H1 (cell line): ENCODE measurements at regions not wholly inside any gene's neighbourhood (a gene's known extent, or its start where the extent isn't known, plus 50 kb on each side); places are given as distances from the start of the nearest gene placed in this dataset.

Experiments
- CTCF ChIA-PET: fragments of 300-600 bp; sonication (Branson Sonifier 250); formaldehyde crosslinking; loops from one replicate; lab custom pipeline; 2021; ENCODE audit not compliant: partially characterized antibody; lab: Charles Lee
- POLR2A ChIA-PET: fragments of 300-600 bp; sonication (Branson Sonifier 250); formaldehyde crosslinking; loops from one replicate; lab custom pipeline; 2021; ENCODE audit warnings: inconsistent platforms; ENCODE audit not compliant: partially characterized antibody; lab: Charles Lee
- DNase-seq, 2 experiments: peaks; one replicate each; pipeline versions ENCODE4 v3.0.0 to v3.0.0-alpha.2; 2010 to 2022; ENCODE audit warnings: low spot score in 2 of 2, low read depth in 1 of 2, mixed read lengths in 1 of 2
- FAIRE-seq: peaks from 2 replicates; lab custom pipeline; 2011; peaks lifted over from hg19 to GRCh38; lab: Jason Lieb, UNC
- H2AFZ ChIP-seq: 2 replicates; pipeline ENCODE4 v1.8.1; 2012; ENCODE audit warnings: low read length, inconsistent platforms
- H2AK5ac ChIP-seq: 2 replicates; pipeline ENCODE4 v1.6.1; 2013; ENCODE audit warnings: low read depth, low read length
- H2BK120ac ChIP-seq: replicated peaks from 2 replicates; pipeline ENCODE3; 2013; ENCODE audit warnings: low read depth, low read length, inconsistent platforms
- H2BK12ac ChIP-seq: 2 replicates; pipeline ENCODE4 v1.6.1; 2013; ENCODE audit warnings: low read depth, low read length
- H2BK15ac ChIP-seq: 2 replicates; pipeline ENCODE4 v1.6.1; 2013; ENCODE audit warnings: low read length
- H2BK20ac ChIP-seq: 2 replicates; pipeline ENCODE4 v1.6.1; 2013; ENCODE audit warnings: low read length
- H2BK5ac ChIP-seq: 2 replicates; pipeline ENCODE4 v1.6.1; 2013; ENCODE audit warnings: low read depth, low read length
- H3K14ac ChIP-seq: 2 replicates; pipeline ENCODE4 v1.6.1; 2013; ENCODE audit warnings: inconsistent platforms; ENCODE audit not compliant: insufficient read length
- H3K18ac ChIP-seq: 2 replicates; pipeline ENCODE4 v1.6.1; 2013; ENCODE audit warnings: low read length; ENCODE audit errors: extremely low read depth
- H3K23ac ChIP-seq: 2 replicates; pipeline ENCODE4 v1.6.1; 2013; ENCODE audit warnings: inconsistent platforms; ENCODE audit not compliant: insufficient read length
- H3K23me2 ChIP-seq: 2 replicates; pipeline ENCODE4 v1.6.1; 2013; ENCODE audit warnings: low read depth, low read length
- H3K27ac ChIP-seq: 2 replicates; pipeline ENCODE4 v1.6.1; 2011; ENCODE audit warnings: low read depth, low read length, inconsistent platforms
- H3K27me3 ChIP-seq, 4 experiments: replicated peaks in 1 of 4; 1 replicate in 1 of 4; 2 replicates in 3 of 4; pipeline versions ENCODE4 v1.6.1 to v1.8.1; 2011 to 2013; ENCODE audit warnings: low read length in 3 of 4, mild to moderate bottlenecking in 3 of 4, inconsistent platforms in 2 of 4, mixed read lengths in 2 of 4, moderate library complexity in 1 of 4; ENCODE audit not compliant: control insufficient read depth in 3 of 4, insufficient read depth in 3 of 4; ENCODE audit errors: extremely low read depth in 1 of 4
- H3K36me3 ChIP-seq, 4 experiments: 2 replicates each; pipeline versions ENCODE4 v1.6.1 to v1.8.1; 2011 to 2013; ENCODE audit warnings: mild to moderate bottlenecking in 4 of 4, low read length in 3 of 4, moderate library complexity in 2 of 4, control low read depth in 1 of 4, inconsistent platforms in 1 of 4; ENCODE audit not compliant: insufficient read depth in 4 of 4, control insufficient read depth in 2 of 4
- H3K4ac ChIP-seq: replicated peaks from 2 replicates; pipeline ENCODE3; 2013; ENCODE audit warnings: low read length, low read depth, mixed read lengths, inconsistent platforms; ENCODE audit not compliant: insufficient read length
- H3K4me1 ChIP-seq, 4 experiments: replicated peaks in 1 of 4; 1 replicate in 1 of 4; 2 replicates in 3 of 4; pipeline versions ENCODE4 v1.6.1 to v1.8.1; 2011 to 2013; ENCODE audit warnings: low read length in 3 of 4, inconsistent platforms in 2 of 4, mixed read lengths in 1 of 4; ENCODE audit not compliant: insufficient read depth in 4 of 4, control insufficient read depth in 3 of 4
- H3K4me2 ChIP-seq, 2 experiments: 2 replicates each; pipeline versions ENCODE4 v1.6.1 to v1.8.1; 2011 to 2013; ENCODE audit warnings: low read depth in 2 of 2, low read length in 2 of 2, control low read depth in 1 of 2, inconsistent platforms in 1 of 2, mild to moderate bottlenecking in 1 of 2; ENCODE audit not compliant: insufficient read depth in 1 of 2
- H3K4me3 ChIP-seq, 4 experiments: fragments of 200-600, 300-600 bp in 1 of 4; sonication (generic), shearing (Covaris generic), sonication (Bioruptor Twin) in 1 of 4; 2 replicates each; pipeline versions ENCODE4 v1.5.1 to v1.8.1; 2011 to 2016; ENCODE audit warnings: low read length in 4 of 4, low read depth in 3 of 4, control low read depth in 2 of 4, inconsistent platforms in 2 of 4, mild to moderate bottlenecking in 2 of 4, mixed read lengths in 1 of 4, moderate library complexity in 1 of 4; ENCODE audit not compliant: insufficient read depth in 2 of 4; ENCODE audit errors: extremely low read depth in 1 of 4
- H3K56ac ChIP-seq: replicated peaks from 2 replicates; pipeline ENCODE3; 2013; ENCODE audit warnings: low read depth, mild to moderate bottlenecking, mixed read lengths, low read length, inconsistent platforms; ENCODE audit not compliant: insufficient read length
- H3K79me1 ChIP-seq: 2 replicates; pipeline ENCODE4 v1.6.1; 2013; ENCODE audit warnings: low read depth, low read length, control low read depth
- H3K79me2 ChIP-seq, 2 experiments: 2 replicates each; pipeline versions ENCODE4 v1.6.1 to v1.8.1; 2012 to 2013; ENCODE audit warnings: low read length in 2 of 2, mild to moderate bottlenecking in 2 of 2, inconsistent platforms in 1 of 2; ENCODE audit not compliant: insufficient read depth in 2 of 2, control insufficient read depth in 1 of 2
- H3K9ac ChIP-seq, 4 experiments: replicated peaks in 1 of 4; 1 replicate in 1 of 4; 2 replicates in 3 of 4; pipeline versions ENCODE4 v1.6.1 to v1.8.1; 2011 to 2013; ENCODE audit warnings: low read depth in 3 of 4, low read length in 3 of 4, control low read depth in 2 of 4, mild to moderate bottlenecking in 2 of 4, moderate library complexity in 2 of 4, inconsistent platforms in 1 of 4; ENCODE audit errors: extremely low read depth in 1 of 4
- H3K9me3 ChIP-seq, 2 experiments: 2 replicates each; pipeline versions ENCODE4 v1.6.1 to v1.8.1; 2012 to 2013; ENCODE audit warnings: mild to moderate bottlenecking in 2 of 2, moderate library complexity in 2 of 2, control low read depth in 1 of 2, inconsistent platforms in 1 of 2, low read depth in 1 of 2, low read length in 1 of 2, mixed read lengths in 1 of 2; ENCODE audit not compliant: insufficient read depth in 2 of 2
- H4K20me1 ChIP-seq, 2 experiments: replicated peaks in 1 of 2; 2 replicates each; pipeline versions ENCODE3 to v1.8.1; 2011 to 2013; ENCODE audit warnings: inconsistent platforms in 2 of 2, low read length in 2 of 2, mild to moderate bottlenecking in 1 of 2; ENCODE audit not compliant: insufficient read depth in 2 of 2, control insufficient read depth in 1 of 2
- H4K5ac ChIP-seq: 2 replicates; pipeline ENCODE4 v1.6.1; 2013; ENCODE audit warnings: low read length, low read depth, mixed read lengths, inconsistent platforms; ENCODE audit not compliant: insufficient read length
- H4K8ac ChIP-seq: 2 replicates; pipeline ENCODE4 v1.8.0; 2013; ENCODE audit warnings: mild to moderate bottlenecking, moderate library complexity, low read length, inconsistent platforms; ENCODE audit not compliant: insufficient read depth; ENCODE audit errors: extremely low read depth
- H4K91ac ChIP-seq: replicated peaks from 2 replicates; pipeline ENCODE3; 2013; ENCODE audit warnings: low read length, mixed read lengths, inconsistent platforms; ENCODE audit not compliant: insufficient read length
- BACH1 ChIP-seq: IDR thresholded peaks from 2 replicates; pipeline ENCODE4 v1.6.1; 2012; ENCODE audit warnings: low read length, improper control_type of control experiment
- CHD1 ChIP-seq: IDR thresholded peaks from 2 replicates; pipeline ENCODE4 v1.6.1; 2012; ENCODE audit warnings: low read depth, low read length, improper control_type of control experiment
- CTBP2 ChIP-seq: IDR thresholded peaks from 2 replicates; pipeline ENCODE4 v1.7.0; 2011; ENCODE audit warnings: borderline replicate concordance, mild to moderate bottlenecking, moderate library complexity, mixed read lengths, low read length; ENCODE audit not compliant: insufficient read depth, insufficient read length
- EGR1 ChIP-seq: IDR thresholded peaks from 2 replicates; pipeline ENCODE4 v1.6.1; 2011; ENCODE audit warnings: low read depth, low read length, borderline replicate concordance
- MAFK ChIP-seq: IDR thresholded peaks from 2 replicates; pipeline ENCODE4 v1.6.1; 2012; ENCODE audit warnings: low read depth, mild to moderate bottlenecking, improper control_type of control experiment, low read length
- POLR2AphosphoS5 ChIP-seq: IDR thresholded peaks from 2 replicates; pipeline ENCODE4 v1.6.1; 2011; ENCODE audit warnings: low read depth, low read length
- RAD21 ChIP-seq, 2 experiments: IDR thresholded peaks in 1 of 2; conservative IDR thresholded peaks in 1 of 2; 2 replicates each; pipeline ENCODE4 v1.6.1; 2011; ENCODE audit warnings: low read depth in 2 of 2, low read length in 2 of 2, improper control_type of control experiment in 1 of 2, inconsistent platforms in 1 of 2, mild to moderate bottlenecking in 1 of 2, moderate library complexity in 1 of 2
- SRF ChIP-seq: IDR thresholded peaks from 2 replicates; pipeline ENCODE4 v1.6.1; 2011; ENCODE audit warnings: mild to moderate bottlenecking, low read depth, low read length, moderate library complexity
- SUZ12 ChIP-seq: fragments of 200-600 bp; sonication (generic); IDR thresholded peaks from 2 replicates; pipeline ENCODE4 v1.6.1; 2012; ENCODE audit warnings: mild to moderate bottlenecking, inconsistent platforms, low read length, moderate library complexity, mixed read lengths
- TF ChIP-seq, protein P1 (sequence below): IDR thresholded peaks from 2 replicates; pipeline ENCODE4 v1.6.1; 2011; ENCODE audit warnings: low read depth, mild to moderate bottlenecking, low read length; ENCODE audit not compliant: insufficient read depth

- H3K18ac ChIP-seq = no peak overlapping the region
- H3K14ac ChIP-seq = no peak overlapping the region
- H3K9me3 ChIP-seq = no peaks in the 10 kb centered on the region
- no peaks in the 10 kb centered on the region for H3K79me2 ChIP-seq
- no peaks in the 10 kb centered on the region for H3K4me1 ChIP-seq
- H2BK12ac ChIP-seq = no peak overlapping the region
- H2BK15ac ChIP-seq = no peak overlapping the region
- no peak overlapping the region for H2AK5ac ChIP-seq
- no peaks in the 10 kb centered on the region for H3K23me2 ChIP-seq
- no peak overlapping the region for H2BK5ac ChIP-seq
- H3K56ac ChIP-seq = no peak overlapping the region
- CTCF ChIA-PET = no interaction called here
- H2AFZ ChIP-seq = no peak overlapping the region
- no peak overlapping the region for H2BK120ac ChIP-seq
- H3K4ac ChIP-seq = no peak overlapping the region
- DNase-seq (no peak), FAIRE-seq (no peak)
- no peaks in the 10 kb centered on the region for H3K79me1 ChIP-seq
- H2BK20ac ChIP-seq = no peak overlapping the region
- no peaks in the 10 kb centered on the region for H3K27me3 ChIP-seq
- no peak overlapping the region for H4K5ac ChIP-seq
- POLR2A ChIA-PET = no interaction called here
- H3K27ac ChIP-seq = no peak overlapping the region
- H3K9ac ChIP-seq = no peak overlapping the region
- H3K4me3 ChIP-seq = no peak overlapping the region
- H3K23ac ChIP-seq = no peak overlapping the region
- H4K20me1 ChIP-seq = no peaks in the 10 kb centered on the region
- no peak overlapping the region for H3K4me2 ChIP-seq
- no peak overlapping the region for H4K8ac ChIP-seq
- no peak overlapping the region for H4K91ac ChIP-seq
- H3K36me3 ChIP-seq = no peaks in the 10 kb centered on the region
- no peak for TF ChIP-seq CHD1
- no peak for TF ChIP-seq SRF
- TF ChIP-seq MAFK = no peak
- no peak for TF ChIP-seq EGR1
- TF ChIP-seq POLR2AphosphoS5 = no peak
- no peak for TF ChIP-seq CTBP2
- TF ChIP-seq, protein P1, sequence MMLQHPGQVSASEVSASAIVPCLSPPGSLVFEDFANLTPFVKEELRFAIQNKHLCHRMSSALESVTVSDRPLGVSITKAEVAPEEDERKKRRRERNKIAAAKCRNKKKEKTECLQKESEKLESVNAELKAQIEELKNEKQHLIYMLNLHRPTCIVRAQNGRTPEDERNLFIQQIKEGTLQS = no peak
- no peak for TF ChIP-seq BACH1
- TF ChIP-seq SUZ12 = no peak
- TF ChIP-seq RAD21 (IDR thresholded peaks at IDR 0.05 in 1 of 2, conservative IDR thresholded peaks at IDR 0.05 in 1 of 2; ENCODE audit: low read depth in 2 of 2, low read length in 2 of 2) = no peak
These were observed 375.5 kb upstream of the SLITRK5 start for GRCh38 chr13:87295636-87296035.
